B cell (primary cell): ENCODE measurements at regions not wholly inside any gene's neighbourhood (a gene's known extent, or its start where the extent isn't known, plus 50 kb on each side); places are given as distances from the start of the nearest gene placed in this dataset.

ENCODE experiments used
- ATAC-seq: fragments of 200-7000 bp; cut with Tn5 transposase; one replicate; pipeline ENCODE4 v1.10.0; 2021; ENCODE audit warnings: low read depth, mild to moderate bottlenecking, moderate number of reproducible peaks, moderate library complexity
- CTCF ChIA-PET: fragments of 350-600 bp; sonication (Branson Sonifier 250); formaldehyde crosslinking; loops from one replicate; lab custom pipeline; 2021; ENCODE audit warnings: antibody characterized with exemption, inconsistent platforms; lab: Charles Lee
- POLR2A ChIA-PET: fragments of 350-600 bp; sonication (Branson Sonifier 250); formaldehyde crosslinking; loops from one replicate; lab custom pipeline; 2021; ENCODE audit warnings: antibody characterized with exemption; lab: Charles Lee
- DNase-seq: peaks from one replicate; pipeline ENCODE4 v3.0.0; 2013
- H2AFZ ChIP-seq: 2 replicates; pipeline ENCODE4 v1.6.1; 2012; ENCODE audit warnings: mild to moderate bottlenecking, low read depth, low read length; ENCODE audit not compliant: insufficient read depth, poor library complexity, severe bottlenecking
- H3K27ac ChIP-seq, 2 donors: 1 replicate in 1 of 2; 2 replicates in 1 of 2; pipeline ENCODE4 v1.5.1; 2012 to 2013; ENCODE audit warnings: low read length in 2 of 2, mild to moderate bottlenecking in 2 of 2, moderate library complexity in 1 of 2
- H3K27me3 ChIP-seq, 4 experiments: fragments of 200-600 bp in 1 of 4; sonication (generic) in 1 of 4; replicated peaks in 1 of 4; 1 replicate in 2 of 4; 2 replicates in 2 of 4; pipeline versions ENCODE4 v1.6.1 to v1.7.0; 2013 to 2016; ENCODE audit warnings: low read length in 3 of 4, mild to moderate bottlenecking in 2 of 4, mixed read lengths in 1 of 4, moderate library complexity in 1 of 4; ENCODE audit not compliant: insufficient read depth in 4 of 4, control insufficient read depth in 3 of 4; ENCODE audit errors: control extremely low read depth in 1 of 4
- H3K36me3 ChIP-seq, 2 experiments: replicated peaks in 1 of 2; 1 replicate in 1 of 2; 2 replicates in 1 of 2; pipeline versions ENCODE4 v1.6.1 to v1.7.1; 2013; ENCODE audit warnings: low read length in 1 of 2; ENCODE audit not compliant: insufficient read depth in 2 of 2, control insufficient read depth in 1 of 2; ENCODE audit errors: control extremely low read depth in 1 of 2, extremely low read depth in 1 of 2
- H3K4me1 ChIP-seq, 2 donors: fragments of 200-600 bp in 1 of 2; sonication (generic) in 1 of 2; 1 replicate in 1 of 2; 2 replicates in 1 of 2; pipeline versions ENCODE4 v1.5.1 to v1.6.1; 2013 to 2017; ENCODE audit warnings: low read length in 2 of 2; ENCODE audit not compliant: control insufficient read depth in 2 of 2, insufficient read depth in 2 of 2
- H3K4me2 ChIP-seq: replicated peaks from 2 replicates; pipeline ENCODE3; 2012; ENCODE audit warnings: mild to moderate bottlenecking, low read depth, low read length; ENCODE audit not compliant: poor library complexity, severe bottlenecking
- H3K4me3 ChIP-seq, 5 experiments: fragments of 200-600 bp in 1 of 5; sonication (generic) in 1 of 5; 1 replicate in 3 of 5; 2 replicates in 2 of 5; pipeline versions ENCODE4 v1.5.1 to v1.7.0; 2011 to 2016; ENCODE audit warnings: low read length in 4 of 5, mild to moderate bottlenecking in 4 of 5, low read depth in 2 of 5, control low read depth in 1 of 5, moderate library complexity in 1 of 5; ENCODE audit not compliant: insufficient read depth in 1 of 5; ENCODE audit errors: control extremely low read depth in 1 of 5, extremely low read depth in 1 of 5
- H3K79me2 ChIP-seq: fragments of 200-600 bp; sonication (generic); one replicate; pipeline ENCODE4 v1.6.0; 2016; ENCODE audit warnings: low read length; ENCODE audit not compliant: control insufficient read depth, insufficient read depth
- H3K9ac ChIP-seq: fragments of 200-600 bp; sonication (generic); 2 replicates; pipeline ENCODE4 v1.6.1; 2017; ENCODE audit warnings: mild to moderate bottlenecking, low read length, moderate library complexity
- H3K9me3 ChIP-seq, 3 donors: one replicate each; pipeline versions ENCODE4 v1.6.1 to v1.7.1; 2013; ENCODE audit warnings: low read length in 2 of 3; ENCODE audit not compliant: control insufficient read depth in 2 of 3, insufficient read depth in 1 of 3; ENCODE audit errors: control extremely low read depth in 1 of 3
- H4K20me1 ChIP-seq: 2 replicates; pipeline ENCODE4 v1.6.0; 2012; ENCODE audit warnings: mild to moderate bottlenecking, low read length; ENCODE audit not compliant: insufficient read depth, control insufficient read depth, poor library complexity, severe bottlenecking
- H3K27ac Mint-ChIP-seq: one replicate; pipeline ENCODE4 v1.8.0; 2021; ENCODE audit warnings: mixed read lengths
- H3K27me3 Mint-ChIP-seq: one replicate; pipeline ENCODE4 v1.8.0; 2021; ENCODE audit warnings: mixed read lengths
- H3K4me1 Mint-ChIP-seq: one replicate; pipeline ENCODE4 v1.8.0; 2021; ENCODE audit warnings: mixed read lengths
- H3K4me3 Mint-ChIP-seq: one replicate; pipeline ENCODE4 v1.8.0; 2021; ENCODE audit warnings: mixed read lengths
- H3K9me3 Mint-ChIP-seq: one replicate; pipeline ENCODE4 v1.8.0; 2022; ENCODE audit warnings: mixed read lengths; ENCODE audit not compliant: insufficient read depth
- CTCF ChIP-seq: fragments of 200-600 bp; IDR thresholded peaks from one replicate; pipeline ENCODE4 v1.8.0; 2022; ENCODE audit warnings: antibody characterized with exemption, mild to moderate bottlenecking
- EZH2 ChIP-seq: IDR thresholded peaks from 2 replicates; pipeline ENCODE4 v1.6.1; 2012; ENCODE audit warnings: borderline replicate concordance, low read depth, mild to moderate bottlenecking, moderate library complexity, low read length; ENCODE audit not compliant: insufficient read depth, poor library complexity, severe bottlenecking
- WGBS: methylation state at CpG from one replicate; pipeline ENCODE4 v1.1.5; 2013; ENCODE audit warnings: missing lambda C conversion rate; ENCODE audit not compliant: insufficient coverage; 5-methylcytosine and 5-hydroxymethylcytosine counted together
- intact Hi-C: fragments of 100-400 bp; cut with micrococcal nuclease; formaldehyde crosslinking; loops from one replicate; pipeline ENCODE4 v1.10.0; 2022

- CTCF ChIA-PET, result no interaction called here
- peaks cover 0 to 2% of the 10 kb centered on the region in 2 experiments for H3K36me3 ChIP-seq
- WGBS, result no CpG with 5 or more reads among the region's 4 CpGs
- ATAC-seq (no peak), DNase-seq (no peak)
- no peak overlapping the region for H2AFZ ChIP-seq
- H3K4me1 ChIP-seq, result no peaks in the 10 kb centered on the region
- H3K4me3 ChIP-seq, result no peak overlapping the region
- POLR2A ChIA-PET, result no interaction called here
- Mint-ChIP-seq H3K27me3 (no peaks in the 10 kb centered on the region), H3K27ac (no peak overlapping the region), H3K4me3 (no peak overlapping the region), H3K4me1 (peaks cover 6% of the 10 kb centered on the region), H3K9me3 (no peaks in the 10 kb centered on the region)
- TF ChIP-seq EZH2 (no peak), CTCF (no peak)
- H4K20me1 ChIP-seq, result no peaks in the 10 kb centered on the region
- H3K9me3 ChIP-seq, result no peaks in the 10 kb centered on the region
- H3K4me2 ChIP-seq, result no peak overlapping the region
- intact Hi-C loops, result no loop called here
- H3K27me3 ChIP-seq, result no peaks in the 10 kb centered on the region
- H3K79me2 ChIP-seq, result peaks cover 8% of the 10 kb centered on the region
- no peak overlapping the region for H3K27ac ChIP-seq
- H3K9ac ChIP-seq, result no peak overlapping the region
These were observed 56.5 kb upstream of the ARHGAP32 start for GRCh38 chr11:129248618-129249017.

- DNase-seq (no peak), ATAC-seq (no peak)
- no peak overlapping the region for H3K4me2 ChIP-seq
- Mint-ChIP-seq H3K27me3 (no peaks in the 10 kb centered on the region), H3K9me3 (no peaks in the 10 kb centered on the region), H3K4me3 (no peak overlapping the region), H3K4me1 (peaks cover 10% of the 10 kb centered on the region), H3K27ac (no peak overlapping the region)
- H3K27ac ChIP-seq, result no peak overlapping the region
- no peaks in the 10 kb centered on the region for H4K20me1 ChIP-seq
- H3K27me3 ChIP-seq, result no peaks in the 10 kb centered on the region
- WGBS, result no CpG with 5 or more reads among the region's 1 CpG
- H3K4me1 ChIP-seq, result no peaks in the 10 kb centered on the region
- H3K36me3 ChIP-seq, result peaks cover 0 to 2% of the 10 kb centered on the region in 2 experiments
- intact Hi-C loops, result no loop called here
- no peak overlapping the region for H2AFZ ChIP-seq
- TF ChIP-seq EZH2 (no peak), CTCF (no peak)
- H3K9ac ChIP-seq, result no peak overlapping the region
- H3K9me3 ChIP-seq, result no peaks in the 10 kb centered on the region
- ChIA-PET CTCF (no interaction called here), POLR2A (no interaction called here)
- peaks cover 13% of the 10 kb centered on the region for H3K79me2 ChIP-seq
- no peak overlapping the region for H3K4me3 ChIP-seq
These were observed 55.0 kb upstream of the ARHGAP32 start for GRCh38 chr11:129247135-129247534.
